GM19025 (cell line): ENCODE measurements at regions not wholly inside any gene's neighbourhood (a gene's known extent, or its start where the extent isn't known, plus 50 kb on each side); places are given as distances from the start of the nearest gene placed in this dataset.
"Not testable (repeated sequence)": the region's sequence is repeated elsewhere in the genome, so short reads cannot be mapped to it uniquely, and the experiment has no call there.

Experiments used
- ATAC-seq: cut with Tn5 transposase; IDR thresholded peaks from one replicate; pipeline ENCODE4 v1.9.1; 2021; ENCODE audit warnings: mild to moderate bottlenecking, low read depth, moderate library complexity; ENCODE audit not compliant: unreplicated experiment

DNA sequence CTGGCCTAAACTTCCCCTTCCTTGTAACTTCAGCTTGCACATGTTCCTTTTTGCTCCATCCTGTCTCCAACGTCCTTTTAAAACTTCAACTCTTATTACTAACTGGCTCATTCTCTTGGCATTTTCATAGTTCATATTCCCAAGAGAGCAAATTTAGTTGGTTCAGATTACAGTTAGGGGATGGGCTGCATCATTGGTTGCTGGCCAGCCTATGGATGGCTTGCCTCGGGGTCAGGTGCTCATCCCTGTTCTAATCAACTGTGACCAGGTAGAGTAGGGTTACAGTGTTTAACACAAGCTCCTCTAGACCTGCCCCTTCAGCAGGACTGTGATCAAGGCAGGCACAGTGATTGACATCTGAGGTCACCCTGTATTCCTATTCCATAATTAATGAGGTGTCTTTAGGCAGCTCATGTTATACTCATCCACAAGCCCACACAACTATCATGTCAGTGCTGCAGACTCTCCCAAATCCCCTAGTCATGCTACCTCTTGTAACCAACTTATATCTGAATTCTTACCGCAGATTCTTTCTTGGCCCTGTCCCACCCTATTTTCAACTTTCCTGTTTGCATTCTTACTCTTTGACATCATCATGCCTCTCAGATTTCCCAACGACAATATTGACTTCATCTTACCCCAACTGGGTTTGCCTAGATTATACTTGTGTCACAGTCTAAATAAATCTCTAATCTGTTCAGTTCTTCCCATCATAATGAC, 293.3 kb downstream of the MTX2 start:
- no peak for ATAC-seq

DNA sequence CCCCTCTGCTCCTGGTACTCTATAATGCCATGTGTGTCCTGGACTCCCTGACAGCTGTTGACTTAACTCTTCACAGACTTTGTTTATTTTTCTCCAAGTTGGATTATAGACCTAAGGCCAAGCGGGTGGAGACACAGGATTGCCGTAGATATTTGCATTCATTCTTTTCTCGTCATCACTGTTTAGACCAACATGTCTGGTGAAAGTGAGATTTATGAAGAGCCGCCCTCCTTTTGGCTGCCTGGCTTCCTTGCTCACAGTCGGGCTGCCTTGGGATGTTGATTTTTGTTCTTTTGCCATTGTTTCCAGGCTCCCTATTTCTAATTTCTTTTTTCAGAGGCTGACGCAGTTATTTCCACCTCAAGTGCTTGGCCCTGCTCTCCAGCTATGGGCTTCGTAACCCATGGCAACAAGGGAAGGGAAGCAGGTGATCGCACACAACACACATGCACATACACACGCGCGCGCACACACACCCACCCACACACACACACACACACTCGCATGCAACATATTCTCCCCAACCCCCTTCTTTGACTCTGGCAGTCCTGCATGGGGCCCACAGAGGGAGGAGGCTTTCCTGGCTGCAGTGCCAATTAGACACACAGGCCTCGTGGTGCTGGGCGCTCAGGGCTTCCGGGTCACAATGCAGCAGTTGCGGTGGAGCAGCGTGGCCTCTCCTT, 296.5 kb downstream of the MTX2 start:
- ATAC-seq, result no peak

DNA sequence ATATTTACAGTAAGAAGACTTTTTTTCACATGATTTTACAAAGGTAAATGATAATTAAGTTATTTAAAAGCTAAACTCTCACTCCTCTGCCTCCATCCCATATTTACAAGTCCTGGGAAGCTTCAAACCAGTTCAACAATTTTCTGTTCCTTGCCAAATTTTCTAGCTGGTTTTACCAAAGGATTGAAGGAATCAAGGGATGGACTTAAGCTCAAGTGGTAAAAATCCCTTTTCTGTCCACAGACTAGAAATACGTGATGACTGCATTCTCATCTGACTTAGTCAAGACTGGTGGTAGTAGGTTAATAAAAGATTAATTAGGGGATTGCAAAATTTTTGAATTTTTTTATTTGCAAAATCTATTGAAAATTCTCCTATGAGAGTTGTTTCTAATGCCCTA, 297.3 kb downstream of the MTX2 start:
- ATAC-seq, result no peak

- no peak for ATAC-seq
Observed at GRCh38 chr2:176566961-176567360, 297.7 kb downstream of the MTX2 start.

DNA sequence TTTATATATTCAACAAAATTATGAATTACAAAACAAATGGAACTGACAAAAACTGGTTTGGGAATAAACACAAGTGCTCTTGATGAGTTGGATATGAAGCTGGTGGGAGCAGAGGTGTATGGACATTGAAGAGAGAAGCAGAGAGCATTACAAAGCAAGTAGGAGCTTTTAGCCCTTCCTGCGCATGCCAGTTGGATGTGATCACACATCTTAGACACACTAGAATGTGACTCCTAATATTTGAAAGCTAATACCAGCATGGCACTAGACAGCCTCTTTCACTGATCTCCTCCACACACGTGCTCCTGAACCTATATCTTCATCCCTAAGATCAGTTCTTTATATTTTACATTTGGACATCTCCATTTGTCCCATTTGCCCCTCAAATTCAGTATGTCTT, 298.1 kb downstream of the MTX2 start:
- ATAC-seq, result no peak

- no peak for ATAC-seq
Observed at GRCh38 chr2:176569574-176569973, 300.3 kb downstream of the MTX2 start.

DNA sequence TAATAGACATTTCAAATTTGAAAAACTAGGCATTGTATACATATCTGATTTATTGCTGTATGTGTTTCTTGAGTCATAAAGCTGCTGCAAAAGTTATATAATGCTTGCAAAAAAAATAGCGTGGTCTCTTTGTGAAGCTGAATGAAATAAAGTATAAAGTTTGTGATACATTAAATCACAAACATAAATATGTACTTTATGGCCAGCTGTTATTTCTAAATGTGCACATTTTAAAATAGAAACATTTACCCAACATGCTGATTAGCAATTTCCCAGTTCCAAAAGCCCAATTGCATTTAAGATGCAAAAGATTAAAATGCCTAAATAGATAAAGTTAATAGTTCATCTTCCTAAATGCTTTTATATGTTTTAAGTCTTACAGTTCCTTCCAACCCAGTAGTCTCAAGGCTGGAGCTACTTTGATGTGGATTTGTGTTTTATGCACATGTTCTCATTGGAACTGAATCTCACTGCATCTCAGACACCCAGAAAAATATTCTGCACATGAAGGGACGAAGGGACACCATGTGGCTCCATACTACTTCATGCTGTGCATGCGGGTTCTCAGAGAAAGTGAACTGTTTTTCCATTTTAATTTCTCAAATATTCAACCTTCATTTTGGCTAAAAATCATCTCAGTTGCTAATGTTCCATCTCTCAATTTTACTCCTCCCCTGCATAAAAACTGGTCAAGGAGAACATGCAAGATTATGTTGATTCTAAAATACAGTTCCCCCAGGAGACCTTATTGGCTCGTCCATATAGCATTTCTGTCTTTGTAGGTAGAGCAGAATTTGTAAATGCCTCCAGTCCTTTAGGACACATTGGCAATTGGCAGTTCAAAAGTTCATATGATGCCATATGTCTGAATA, 304.6 kb downstream of the MTX2 start:
- no peak for ATAC-seq

- ATAC-seq, result no peak
Observed at GRCh38 chr2:176574484-176575236, 305.4 kb downstream of the MTX2 start.

- no peak for ATAC-seq
Observed at GRCh38 chr2:176575237-176575744, 306.0 kb downstream of the MTX2 start.

DNA sequence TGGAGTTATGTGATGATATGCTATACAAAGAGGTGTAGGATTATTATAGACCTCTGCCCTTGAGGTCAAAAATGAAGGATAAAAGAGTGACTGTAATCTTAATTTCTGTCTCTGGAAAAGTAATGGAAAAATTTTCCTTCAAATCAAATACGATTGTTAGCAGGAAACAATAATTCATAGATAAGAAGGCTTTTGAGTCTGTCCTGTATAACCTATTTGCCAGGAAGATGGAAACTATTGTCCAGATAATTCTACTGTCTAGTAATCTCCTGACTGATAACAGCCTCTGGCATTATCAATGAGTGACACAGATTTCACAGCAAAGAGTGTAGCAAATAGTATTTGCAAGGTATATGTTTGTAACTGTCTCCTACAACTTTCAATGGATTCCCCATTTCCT, 307.8 kb downstream of the MTX2 start:
- ATAC-seq, result no peak

DNA sequence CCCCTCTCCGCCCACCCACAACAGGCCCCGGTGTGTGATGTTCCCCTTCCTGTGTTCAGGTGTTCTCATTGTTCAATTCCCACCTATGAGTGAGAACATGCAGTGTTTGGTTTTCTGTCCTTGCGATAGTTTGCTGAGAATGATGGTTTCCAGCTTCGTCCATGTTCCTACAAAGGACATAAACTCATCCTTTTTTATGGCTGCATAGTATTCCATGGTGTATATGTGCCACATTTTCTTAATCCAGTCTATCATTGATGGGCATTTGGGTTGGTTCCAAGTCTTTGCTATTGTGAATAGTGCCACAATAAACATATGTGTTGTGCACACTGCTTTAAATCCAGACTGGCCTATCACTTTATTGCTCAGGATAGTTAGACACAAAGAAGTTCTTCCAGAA, 309.1 kb downstream of the MTX2 start:
- not testable (repeated sequence) for ATAC-seq

- ATAC-seq, result no peak
Observed at GRCh38 chr2:176579608-176580007, 310.4 kb downstream of the MTX2 start.

DNA sequence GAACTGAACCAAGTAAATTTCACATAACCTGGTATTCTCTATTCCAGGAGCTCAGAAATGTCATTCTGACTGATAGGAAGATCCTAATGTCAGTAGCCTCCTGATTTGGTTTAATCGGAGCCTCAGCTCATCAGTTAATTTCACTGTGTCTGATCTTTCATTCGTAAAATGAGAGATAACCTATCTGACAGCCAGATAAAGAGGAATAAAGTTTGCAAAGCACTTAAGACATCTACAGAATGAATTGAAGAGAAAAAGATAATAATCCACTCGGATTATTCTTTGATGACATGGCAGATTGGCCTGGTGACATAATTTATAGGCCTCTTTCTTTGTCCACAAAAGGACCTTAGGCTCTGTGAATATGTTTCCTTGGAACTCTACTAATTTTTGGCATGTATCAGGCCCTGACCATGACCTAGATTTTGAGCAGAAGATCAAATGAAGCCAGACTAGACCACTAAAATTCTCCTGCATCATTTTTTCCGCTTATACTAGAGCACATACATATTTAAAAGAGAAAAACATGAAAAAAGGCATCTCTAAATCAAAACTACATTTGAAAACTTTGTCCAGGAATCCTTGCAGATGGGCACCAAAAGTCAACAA, 312.4 kb downstream of the MTX2 start:
- no peak for ATAC-seq

DNA sequence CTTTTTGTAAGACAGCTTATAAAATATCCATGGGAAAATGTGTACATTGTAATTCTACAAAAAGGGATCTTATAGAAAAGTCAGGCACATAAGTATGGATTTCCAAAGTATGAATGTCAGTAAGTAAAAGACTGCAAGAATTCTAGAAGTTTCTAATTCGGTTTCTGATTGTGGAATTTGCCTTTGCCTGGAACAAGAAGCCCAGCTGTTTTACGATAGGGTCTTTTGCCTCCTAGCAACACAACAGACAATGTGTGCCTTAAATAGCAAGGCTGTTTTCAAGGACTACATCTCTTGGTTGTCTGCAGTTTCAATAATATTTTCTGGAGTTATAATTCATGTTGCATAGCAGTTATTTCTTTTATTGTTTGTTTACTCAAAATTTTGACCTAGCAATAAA, 312.9 kb downstream of the MTX2 start:
- ATAC-seq, result no peak

- no peak for ATAC-seq
Observed at GRCh38 chr2:176582990-176583481, 313.8 kb downstream of the MTX2 start.

DNA sequence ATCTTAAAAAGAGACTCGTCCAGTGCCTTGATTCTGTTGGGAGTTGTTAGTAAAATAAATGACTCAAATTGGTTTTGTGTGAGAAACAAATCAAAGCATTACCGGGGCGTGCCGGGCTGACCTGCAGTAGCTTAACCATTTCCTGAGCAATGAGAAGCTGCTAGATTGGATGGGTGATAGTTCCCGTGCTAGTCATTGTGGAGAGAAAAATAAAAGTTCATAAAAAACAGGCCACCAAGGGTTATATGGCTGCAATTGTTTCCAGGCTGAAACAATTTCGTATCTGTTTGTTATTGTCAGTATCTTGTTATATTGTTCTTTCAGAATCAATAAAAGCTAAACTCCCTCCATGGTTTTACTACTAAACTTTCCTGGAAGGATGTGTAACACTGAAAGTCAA, 314.4 kb downstream of the MTX2 start:
- no peak for ATAC-seq

DNA sequence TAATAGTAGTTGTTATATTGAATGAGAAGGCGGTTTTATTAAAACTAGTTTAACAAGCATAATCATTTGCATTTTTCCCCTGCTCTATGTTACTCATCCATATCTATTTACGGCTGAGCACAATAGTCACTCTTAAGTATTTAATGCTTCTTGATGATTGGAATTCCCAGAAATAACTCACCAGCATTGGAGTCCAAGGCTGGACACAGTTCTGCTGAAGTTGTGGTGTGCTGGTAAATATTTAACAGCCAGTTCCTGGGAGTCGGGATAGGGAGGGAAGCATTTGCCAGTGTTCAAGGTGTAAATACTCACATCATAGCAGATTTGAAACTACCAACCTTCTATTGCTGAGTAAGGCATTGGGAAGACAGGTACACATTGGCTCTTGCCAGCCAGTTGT, 315.1 kb downstream of the MTX2 start:
- no peak for ATAC-seq

DNA sequence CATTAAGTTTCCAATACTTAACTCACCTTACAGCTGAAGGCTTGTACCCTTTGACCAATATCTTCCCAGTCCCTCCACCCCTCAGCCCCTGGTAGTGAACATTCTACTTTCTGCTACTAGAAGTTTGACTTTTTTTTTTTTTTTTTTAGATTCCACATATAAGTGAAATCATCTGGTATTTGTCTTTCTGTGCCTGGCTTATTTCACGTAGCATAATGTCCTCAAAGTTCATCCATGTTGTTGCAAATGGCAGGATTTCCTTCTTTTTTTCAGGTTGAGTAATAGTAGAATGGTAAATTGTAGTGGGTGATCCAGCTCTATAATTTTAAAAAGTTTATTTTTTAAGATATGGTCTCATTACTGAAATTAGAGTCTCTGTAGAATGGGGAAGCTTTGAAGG, 316.0 kb downstream of the MTX2 start:
- ATAC-seq, result no peak

DNA sequence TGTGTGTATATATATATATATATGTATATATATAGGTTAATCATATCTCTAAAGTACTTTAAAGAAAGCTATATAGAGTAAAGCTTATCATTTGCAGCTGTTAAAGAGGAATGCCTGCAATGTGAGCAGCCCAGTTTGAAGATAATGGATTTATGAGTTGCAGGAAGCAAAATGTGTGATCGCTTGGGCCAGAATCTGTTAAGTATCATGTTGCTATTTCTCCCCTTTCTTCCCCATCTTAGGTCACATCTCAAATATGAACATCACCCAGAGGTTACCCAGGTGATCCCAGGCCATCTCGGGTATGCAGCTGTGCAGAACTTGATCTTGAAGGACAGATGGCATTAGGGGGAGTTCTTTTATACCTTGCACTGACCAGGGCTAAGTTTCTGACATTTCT, 316.5 kb downstream of the MTX2 start:
- no peak for ATAC-seq

DNA sequence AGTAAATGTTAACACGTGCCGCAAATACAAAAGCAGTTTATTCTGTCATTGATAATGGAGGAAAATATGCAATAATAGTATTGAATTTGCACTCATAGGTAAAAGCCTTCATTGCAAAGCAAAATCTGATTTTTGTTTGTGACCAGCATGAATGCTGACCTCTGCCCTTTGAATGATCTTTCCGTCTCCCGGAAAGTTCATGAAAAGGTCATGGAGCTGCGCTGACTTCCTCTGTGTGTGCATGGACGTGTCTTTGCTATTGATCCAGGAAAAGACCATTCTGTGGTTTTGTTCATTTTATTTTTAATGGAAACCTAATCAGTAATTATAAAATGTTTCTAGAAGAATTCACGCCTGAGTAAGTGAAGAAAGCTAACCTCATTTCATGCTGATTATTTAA, 320.0 kb downstream of the MTX2 start:
- no peak for ATAC-seq
